GM18909 (cell line): ENCODE measurements at regions not wholly inside any gene's neighbourhood (a gene's known extent, or its start where the extent isn't known, plus 50 kb on each side); places are given as distances from the start of the nearest gene placed in this dataset.
"Not testable (repeated sequence)": the region's sequence is repeated elsewhere in the genome, so short reads cannot be mapped to it uniquely, and the experiment has no call there.

Experiments used
- ATAC-seq: cut with Tn5 transposase; IDR thresholded peaks from one replicate; pipeline ENCODE4 v1.9.1; 2021; ENCODE audit warnings: mild to moderate bottlenecking; ENCODE audit not compliant: unreplicated experiment, poor library complexity

DNA sequence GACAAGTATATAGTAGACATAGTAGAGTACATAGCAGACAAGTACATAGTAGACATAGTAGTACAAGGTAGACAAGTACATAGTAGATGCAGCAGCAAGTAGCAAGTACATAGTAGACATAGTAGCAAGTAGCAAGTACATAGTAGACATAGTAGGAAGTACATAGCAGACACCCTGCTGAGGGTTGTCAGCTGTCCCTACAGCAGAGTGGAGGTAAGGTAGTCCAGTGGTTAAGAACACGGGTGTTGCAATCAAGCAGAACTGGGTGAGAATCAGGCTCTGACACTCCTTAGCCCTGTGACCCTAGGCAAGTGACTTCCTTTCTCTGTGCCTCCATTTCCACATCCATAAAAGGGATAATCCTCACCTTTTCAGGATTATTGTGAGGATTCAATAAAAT lies 94.7 kb downstream of the NOG start:
- no peak for ATAC-seq

DNA sequence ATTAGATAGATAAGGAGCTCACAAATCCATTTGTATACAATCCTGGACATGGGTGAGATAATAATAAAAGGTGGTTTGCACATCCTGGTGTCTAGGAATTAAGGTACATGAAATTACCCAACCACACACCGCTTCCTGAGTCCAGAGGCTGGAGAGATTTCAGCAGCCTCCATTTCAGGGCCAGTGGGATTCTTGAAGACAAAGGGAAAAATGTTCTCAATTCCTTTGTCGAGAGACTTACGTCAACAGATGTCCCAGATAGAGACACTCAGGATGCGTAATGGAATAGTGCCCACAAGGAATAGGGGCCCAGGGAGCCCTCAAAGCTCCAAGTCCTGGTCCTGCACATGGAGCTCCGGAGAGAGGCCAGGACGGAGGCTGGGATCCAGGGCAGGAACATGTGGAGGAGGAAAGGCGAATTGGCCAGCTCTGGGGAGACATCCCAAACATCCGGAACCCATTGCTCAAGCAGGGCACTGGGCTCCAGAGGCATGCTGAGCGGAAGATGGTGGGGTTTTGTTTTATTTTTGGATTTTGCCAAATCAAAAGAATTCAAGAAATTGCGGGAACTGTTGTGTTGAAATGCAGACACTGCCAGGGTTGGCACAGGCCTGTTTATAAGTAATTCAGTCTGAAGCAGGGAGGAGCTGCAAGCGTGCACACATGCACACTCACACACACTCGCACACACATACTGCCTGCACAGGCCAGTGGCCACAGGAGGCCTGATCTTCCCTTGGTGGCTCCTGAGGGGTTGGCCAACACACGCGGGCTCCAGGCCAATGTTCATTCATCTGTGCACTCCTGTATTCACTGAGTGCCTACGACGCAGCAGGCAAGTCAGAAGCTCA lies 97.2 kb downstream of the NOG start:
- no peak for ATAC-seq

DNA sequence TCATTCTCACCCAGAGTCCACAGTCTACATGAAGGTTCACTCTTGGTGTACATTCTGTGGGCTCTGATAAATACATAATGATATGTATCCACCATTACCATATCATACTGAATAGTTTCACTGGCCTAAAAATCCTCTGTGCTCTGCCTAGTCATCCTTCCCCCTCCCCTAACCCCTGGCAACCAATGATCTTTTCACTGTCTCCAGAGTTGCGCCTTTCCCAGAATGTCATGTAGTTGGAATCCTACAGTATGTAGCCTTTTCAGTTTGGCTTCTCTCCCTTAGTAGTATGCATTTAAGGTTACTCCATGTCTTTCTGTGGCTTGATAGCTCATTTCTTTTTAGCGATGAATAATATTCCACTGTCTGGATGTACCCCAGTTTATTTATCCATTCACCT lies 101.3 kb downstream of the NOG start:
- no peak for ATAC-seq

DNA sequence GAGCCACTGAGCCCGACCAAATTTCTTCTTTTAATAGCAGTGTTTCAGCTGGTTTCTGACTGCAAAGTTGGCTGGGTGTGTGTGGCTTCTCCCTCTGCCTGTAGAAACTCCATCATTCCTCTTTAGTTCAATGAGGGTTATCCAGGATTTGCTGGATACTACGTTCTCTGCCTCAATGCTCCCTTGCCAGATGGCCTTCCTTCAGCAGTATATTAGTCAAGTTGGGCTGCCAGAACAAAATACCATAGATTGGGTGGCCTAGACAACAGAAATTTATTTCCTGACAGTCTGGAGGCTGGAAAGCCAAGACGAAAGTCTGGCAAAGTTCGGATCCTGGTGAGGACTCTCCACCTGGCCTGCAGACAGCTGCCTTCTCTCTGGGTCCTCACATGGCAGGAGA lies 103.7 kb downstream of the NOG start:
- ATAC-seq, result no peak

DNA sequence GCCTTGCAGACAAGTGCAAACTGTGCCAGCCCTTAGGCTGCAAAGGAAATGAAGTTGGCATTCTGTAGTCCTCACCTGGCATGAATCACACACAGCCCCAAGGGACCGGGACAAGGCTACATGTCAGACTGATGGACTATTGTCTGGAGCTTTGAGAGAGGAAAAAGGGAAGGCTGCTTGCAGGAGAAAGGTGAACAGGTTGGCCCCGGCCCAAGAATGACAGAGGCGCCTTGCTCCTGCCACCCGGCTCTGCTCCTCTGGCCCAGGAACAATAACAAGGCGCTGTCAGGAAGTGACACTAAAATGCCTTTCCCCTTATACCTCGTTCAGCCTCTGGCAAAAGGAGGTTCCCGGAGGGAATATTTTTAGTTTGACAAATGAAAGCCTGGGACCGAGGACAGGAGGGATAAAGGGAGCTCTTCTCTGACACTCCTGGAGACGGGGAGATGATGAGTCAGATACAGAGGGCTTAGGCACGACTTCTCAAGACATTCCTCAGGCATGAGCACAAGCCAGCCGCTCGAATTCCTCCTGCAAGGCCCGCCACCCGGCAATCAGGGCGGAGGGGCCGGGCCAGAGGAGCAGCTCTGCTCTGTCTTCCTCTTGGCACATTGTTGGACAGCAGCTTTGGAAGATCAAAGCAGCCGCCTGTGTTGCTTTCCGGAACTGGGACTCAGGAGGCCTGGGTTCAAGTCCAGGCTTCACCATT lies 105.8 kb downstream of the NOG start:
- no peak for ATAC-seq

DNA sequence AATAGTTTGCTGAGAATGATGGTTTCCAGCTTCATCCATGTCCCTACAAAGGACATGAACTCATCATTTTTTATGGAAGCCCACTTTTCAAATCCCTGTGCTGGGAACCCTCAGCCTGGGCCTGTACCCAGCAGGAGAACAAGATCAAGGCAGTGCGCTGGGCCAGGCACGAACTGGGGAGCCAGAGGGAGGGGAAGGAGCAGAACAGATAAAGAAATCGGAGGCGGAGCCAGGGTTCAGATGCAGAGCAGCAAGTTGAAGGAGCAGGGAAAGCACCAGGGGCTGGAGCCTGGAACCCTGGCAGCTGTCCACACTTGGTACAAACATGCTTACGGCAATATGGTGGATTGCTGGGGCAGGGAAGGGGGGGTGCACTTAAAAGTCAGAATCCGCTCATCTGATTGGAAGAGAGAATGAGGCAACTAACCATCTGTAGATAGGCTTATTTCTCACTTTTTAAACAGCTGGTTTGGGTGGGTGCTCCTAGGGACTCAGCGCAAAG lies 107.5 kb downstream of the NOG start:
- ATAC-seq, result no peak

DNA sequence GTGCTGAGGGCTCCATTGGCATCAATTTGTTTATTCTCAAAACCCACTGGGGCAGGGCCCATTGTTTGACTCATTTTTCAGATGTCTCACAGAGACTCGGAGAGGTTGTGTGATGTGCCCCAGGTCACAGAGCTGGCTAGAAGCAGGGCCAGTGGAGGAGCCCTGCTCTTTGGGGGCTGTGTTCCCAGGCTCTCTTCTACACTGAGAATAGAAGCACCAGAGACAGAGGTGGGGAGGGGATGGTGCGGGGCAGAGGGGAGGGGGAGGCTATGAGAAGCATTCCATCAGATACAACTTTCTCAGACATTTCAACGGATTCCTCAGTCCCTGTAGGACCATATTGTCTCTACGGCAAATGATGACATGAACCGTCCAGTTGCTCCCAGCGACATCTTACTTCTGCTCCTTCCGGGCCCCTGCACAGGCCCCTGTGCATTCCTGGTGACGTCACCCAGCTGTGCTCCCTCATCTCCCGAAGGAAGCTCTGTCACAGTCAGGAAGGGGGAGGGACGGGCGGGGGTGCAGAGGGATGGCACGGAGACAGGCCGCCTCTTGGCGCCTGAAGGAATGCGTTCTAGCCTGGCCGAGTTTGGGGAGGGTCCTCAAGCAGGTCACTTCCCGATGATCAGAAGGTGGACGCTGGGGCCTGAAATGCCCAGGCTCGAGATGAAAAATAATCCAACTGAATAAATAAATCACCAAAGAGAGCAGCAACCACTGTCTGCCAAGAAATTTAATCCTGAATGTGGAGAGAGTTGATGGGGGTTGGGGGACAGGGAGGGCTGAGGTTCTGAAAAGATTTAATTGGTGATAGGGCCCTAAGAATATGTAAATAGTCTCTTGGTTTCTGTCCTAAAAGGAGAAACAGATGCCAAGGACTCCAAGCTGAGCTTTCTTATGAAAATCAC lies 114.1 kb downstream of the NOG start:
- ATAC-seq, result no peak

DNA sequence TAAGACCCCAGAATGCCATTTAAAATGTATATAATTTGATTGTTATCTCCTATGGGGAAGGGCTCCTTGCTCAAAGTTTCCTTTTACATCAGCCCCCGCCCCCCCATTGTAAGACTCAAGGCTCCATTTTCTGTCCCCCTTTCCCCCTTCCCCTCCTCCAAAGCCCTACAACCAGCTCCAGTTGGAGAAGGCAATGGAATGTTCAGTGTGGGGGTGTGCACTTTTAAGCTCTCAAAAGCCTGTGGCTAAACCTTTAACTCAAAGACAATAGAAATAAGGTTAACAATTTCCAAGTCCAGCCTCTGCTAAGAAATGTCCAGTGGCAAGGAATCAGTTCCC lies 114.7 kb downstream of the NOG start:
- no peak for ATAC-seq

DNA sequence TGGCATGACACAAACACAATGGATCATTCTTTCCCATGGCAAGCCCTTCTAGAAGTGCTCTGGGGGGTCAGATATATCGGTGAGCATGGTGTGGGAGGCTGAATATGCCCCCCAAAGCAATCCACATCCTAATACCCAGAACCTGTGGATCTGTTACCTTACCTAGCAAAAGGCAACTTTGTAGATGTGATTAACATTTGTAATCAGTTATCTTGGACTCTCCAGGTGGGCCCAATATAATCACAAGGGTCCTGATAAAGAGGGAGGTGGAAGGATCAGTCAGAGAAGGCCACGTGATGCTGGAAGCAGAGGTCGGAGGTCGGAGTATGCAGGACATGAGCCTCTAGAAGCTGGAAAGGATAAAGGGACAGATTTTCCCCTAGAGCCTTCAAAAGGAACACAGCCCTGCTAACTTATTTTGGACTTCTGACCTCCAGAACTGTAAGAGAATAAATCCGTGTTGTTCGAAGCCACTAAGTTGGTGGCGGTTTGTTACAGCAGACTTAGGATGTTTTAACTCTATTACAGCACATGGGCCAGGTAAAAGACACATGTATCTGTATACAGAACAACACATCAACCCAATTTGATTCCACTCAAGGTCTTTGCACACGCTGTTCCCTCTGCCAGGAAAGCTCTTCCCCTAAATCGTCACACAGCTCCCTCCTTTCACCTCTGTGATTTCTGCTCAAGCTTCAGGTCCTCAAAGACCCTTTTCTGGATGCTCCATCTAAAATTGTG lies 115.3 kb downstream of the NOG start:
- no peak for ATAC-seq

DNA sequence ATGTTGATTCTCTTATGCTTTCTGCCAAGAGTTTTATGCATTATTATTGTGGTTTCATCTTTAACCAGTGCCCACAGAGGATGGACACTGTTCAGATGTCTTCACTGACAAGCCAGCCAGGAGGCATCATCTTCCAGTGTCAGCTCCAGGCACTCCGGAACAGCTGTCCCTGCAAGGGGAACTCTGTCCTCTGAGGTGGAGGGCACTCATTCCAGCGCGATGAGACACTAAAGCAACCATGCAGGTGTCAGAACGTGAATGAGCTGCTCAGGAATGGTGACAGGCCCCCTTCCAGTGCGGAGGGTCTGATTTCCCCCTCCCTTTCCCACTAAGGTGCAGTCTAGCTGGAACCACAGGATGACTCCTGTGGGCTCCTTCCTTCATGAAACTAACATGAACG lies 117.5 kb downstream of the NOG start:
- ATAC-seq, result no peak

DNA sequence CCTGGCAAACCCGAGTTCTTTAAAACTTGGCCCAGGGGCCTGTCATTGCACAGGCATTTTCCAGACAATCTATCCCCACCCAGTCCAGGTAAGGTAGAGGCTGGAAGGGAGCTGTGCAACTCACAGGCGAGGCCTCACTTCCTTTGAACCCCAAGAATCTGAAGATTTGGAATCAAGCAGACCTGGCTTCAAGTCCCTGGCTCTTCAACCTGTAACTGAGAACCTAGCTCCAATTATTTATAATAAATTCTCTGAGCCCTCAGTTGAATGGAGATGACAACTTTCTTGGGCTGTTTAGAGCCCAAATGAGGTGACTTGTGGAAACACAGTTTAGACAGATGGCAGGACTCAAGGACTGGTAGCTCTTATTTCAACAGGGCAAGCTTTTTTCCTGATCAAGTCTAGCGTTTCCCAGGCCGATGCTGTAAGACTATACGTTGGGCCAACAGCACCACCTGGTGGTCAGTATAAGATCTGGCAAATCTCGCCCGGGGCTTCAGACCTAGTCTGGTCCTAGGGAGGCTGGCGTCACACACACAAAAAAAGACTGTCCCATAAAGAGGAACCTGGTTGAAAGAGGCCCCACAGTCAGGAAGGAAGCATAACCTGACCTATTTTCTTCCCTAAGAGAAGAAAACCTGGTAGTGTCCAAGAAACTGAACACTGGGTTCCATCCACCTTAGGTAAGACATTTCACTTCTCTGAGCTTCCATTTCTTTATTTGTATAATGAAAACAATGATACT lies 117.9 kb downstream of the C17orf67 start:
- peak; percentile 94 for ATAC-seq

DNA sequence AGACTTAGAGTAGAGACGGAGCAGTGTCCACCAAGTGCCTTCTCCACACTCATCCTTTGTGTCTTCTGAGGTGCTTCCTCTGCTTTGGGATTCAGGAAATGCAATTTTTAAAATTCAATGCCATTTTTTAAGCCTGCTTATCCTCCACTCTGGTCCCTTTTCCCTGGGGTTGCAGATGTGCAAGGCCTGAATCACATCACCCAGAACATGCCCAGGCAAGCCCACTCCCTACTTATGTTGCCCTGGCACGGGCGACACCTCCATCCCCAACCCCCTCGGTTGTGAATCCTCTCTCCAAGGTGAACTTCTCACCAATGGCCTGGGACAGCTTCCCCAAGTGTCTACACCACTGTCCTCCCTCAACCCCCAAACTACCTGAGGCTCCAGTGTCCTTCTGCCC lies 116.2 kb downstream of the C17orf67 start:
- ATAC-seq, result no peak

DNA sequence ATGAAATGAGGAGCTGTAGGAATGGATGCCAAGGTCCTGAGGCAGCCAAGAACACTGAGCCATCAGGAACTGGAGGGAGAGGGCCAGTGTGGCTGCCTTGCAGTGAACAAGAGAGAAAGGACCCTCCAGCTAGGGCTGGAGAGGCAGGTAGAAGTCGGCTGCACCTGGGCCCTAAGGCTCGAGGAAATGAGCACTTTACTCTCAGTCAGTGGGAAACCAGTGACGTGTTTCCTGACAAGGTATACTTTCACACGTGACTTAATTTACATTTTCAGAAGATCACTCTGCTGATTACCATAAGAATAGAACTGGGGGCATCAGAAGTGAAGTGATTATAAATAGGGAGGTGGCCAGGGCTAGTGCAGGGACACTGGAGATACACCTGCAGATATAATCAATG lies 115.2 kb downstream of the C17orf67 start:
- no peak for ATAC-seq

DNA sequence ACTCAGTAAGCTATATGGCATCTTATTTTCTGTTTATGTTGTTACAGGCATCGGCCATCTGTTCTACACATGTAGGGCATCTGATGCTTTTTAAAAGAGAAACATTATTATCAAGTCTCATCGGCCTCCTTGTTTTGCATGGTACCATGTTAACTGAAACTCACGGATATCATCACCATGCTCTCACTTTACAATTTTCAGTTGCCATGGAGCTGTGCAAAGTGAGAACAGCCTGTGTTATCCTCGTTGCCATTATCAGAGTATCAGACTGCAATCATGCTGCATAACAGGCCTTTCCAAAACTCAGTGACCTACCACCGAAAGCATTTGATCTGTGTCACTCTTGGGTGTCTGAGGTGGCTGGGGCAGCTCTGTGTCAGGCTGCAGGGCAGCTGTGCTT lies 110.3 kb downstream of the C17orf67 start:
- no peak for ATAC-seq

DNA sequence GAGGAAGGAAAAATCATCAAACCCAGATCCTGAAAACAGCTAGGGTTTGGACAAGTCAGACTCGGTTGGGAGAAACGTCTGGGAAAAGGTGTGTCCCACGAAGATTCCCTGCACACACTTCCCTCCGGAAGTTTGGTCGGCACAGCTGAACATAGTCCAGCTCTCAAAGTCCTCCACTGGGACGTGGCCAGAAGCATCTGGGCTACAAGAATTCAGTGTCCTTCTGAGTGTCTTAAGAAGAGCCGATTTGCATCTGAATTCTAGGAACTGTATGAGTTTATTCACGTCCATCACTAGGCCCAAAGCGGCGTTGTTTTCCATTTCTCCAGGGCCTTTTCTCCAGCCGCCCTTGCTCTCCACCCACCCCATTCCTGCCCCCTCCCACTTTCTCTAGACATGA lies 109.1 kb downstream of the C17orf67 start:
- no peak for ATAC-seq

DNA sequence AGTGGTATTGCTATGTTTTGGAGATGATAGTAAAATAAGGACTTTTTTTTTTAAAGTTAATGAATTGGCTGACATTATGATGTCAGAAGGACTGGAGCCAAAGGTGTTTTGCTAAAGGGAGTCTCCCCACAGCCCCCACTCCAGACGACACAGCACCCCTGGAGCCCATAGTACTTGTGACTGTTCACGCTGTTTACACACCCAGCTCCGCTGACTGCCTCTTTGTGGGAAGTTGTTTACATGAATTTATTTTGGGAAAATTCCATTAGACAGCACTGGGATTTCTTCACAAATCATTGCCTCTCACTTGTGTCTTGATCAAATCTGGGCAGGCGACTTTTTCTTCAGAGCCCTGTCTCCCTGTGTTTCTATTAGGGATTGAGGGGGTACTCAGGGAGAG lies 108.6 kb downstream of the C17orf67 start:
- ATAC-seq, result no peak

DNA sequence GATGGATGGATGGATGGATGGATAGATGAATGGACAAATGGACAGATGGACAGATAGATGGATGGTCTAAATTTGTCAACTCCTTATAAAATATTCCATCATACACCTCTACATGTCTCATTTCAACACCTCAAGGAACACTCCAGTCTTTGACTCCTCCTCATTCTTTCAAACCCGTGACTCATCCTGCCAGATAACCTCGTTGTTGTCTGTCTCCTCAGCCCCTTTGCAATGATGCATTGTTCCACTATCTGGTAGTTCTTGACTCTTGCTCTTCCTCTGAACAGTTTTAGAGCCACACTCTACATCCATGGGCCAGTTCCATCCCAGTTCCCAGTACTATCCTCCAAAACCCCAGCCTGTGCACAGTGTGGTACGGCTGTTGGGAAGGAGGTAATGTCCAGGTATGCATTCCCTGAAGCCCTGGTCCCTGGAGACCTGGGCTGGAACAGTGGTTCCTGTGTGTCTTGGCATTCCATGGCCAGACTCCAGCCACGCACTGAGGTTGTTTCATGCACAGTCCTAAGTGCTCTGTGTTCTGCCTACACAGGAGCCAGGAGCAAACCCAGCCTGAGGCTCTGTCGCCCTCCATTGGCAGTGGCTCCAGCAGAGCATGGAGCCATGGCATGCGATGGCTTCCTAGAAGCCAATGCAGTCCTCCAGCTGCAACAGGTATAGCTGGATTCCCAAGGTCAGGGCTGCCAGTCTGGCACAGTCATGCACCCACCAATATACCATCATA lies 105.7 kb downstream of the C17orf67 start:
- no peak for ATAC-seq

DNA sequence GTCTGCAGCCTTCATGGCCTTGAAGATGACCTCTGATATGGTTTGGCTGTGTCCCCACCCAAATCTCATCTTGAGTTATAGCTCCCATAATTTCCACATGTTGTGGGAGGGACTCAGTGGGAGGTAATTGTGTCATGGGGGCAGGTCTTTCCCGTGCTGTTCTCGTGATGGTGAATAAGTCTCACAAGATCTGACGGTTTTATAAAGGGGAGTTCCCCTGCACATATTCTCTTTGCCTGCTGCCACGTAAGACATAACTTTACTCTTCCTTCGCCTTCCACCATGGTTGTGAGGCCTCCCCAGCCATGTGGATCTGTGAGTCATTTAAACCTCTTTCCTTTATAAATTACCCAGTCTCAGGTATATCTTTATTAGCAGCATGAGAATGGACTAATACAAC lies 102.6 kb downstream of the C17orf67 start:
- ATAC-seq, result not testable (repeated sequence)

DNA sequence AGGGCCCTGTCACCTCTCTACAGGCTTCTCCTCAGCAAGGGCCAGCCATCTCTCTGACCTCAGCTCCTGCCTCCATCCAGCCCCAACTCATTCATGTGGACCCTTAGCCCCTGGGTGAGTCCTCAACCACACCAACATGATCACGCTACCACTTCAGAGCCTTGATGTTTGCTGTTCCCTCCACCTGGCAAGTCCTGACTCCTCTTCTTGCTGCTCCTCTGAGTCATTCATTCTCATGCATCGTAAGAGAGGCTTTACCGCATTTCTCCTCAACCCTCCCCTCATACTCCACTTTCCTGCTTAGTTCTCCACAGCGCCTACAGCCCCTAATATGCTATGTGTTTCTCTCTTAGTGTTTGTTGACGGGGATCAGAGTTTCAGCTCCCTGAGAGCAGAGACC lies 99.9 kb downstream of the C17orf67 start:
- no peak for ATAC-seq
